PC-3 (cell line): ENCODE measurements at regions not wholly inside any gene's neighbourhood (a gene's known extent, or its start where the extent isn't known, plus 50 kb on each side); places are given as distances from the start of the nearest gene placed in this dataset.

ENCODE experiments used
- EZH2phosphoT487 ChIP-seq: fragments of 300-600 bp; sonication (generic); IDR thresholded peaks from 2 replicates; pipeline ENCODE4 v1.6.1; 2018; ENCODE audit warnings: mild to moderate bottlenecking, antibody characterized with exemption, low read length, borderline replicate concordance
- TF ChIP-seq, protein P1 (sequence below): fragments of 300-600 bp; sonication (generic); conservative IDR thresholded peaks from 2 replicates; pipeline ENCODE4 v1.5.1; 2017; ENCODE audit warnings: antibody characterized with exemption, low read depth, mild to moderate bottlenecking, low read length

DNA sequence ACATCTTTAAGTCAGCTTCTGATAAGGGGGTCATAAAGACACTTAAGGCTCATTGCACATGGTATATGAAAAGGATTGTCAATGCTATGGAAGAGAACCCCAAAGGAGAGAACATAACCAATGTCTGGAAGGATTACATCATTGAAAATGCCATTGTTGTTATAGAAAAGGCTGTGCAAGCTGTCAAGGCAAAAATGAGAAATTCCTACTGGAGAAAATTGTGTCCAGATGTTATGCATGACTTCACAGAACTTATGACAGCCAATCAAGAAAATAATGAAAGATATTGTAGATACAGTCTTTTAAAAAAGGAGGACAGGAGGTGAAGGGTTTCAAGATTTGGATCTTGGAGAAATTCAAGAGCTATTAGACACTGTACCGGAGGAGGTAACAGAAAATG is 96.3 kb upstream of the MBNL1 start:
- TF ChIP-seq, protein P1, sequence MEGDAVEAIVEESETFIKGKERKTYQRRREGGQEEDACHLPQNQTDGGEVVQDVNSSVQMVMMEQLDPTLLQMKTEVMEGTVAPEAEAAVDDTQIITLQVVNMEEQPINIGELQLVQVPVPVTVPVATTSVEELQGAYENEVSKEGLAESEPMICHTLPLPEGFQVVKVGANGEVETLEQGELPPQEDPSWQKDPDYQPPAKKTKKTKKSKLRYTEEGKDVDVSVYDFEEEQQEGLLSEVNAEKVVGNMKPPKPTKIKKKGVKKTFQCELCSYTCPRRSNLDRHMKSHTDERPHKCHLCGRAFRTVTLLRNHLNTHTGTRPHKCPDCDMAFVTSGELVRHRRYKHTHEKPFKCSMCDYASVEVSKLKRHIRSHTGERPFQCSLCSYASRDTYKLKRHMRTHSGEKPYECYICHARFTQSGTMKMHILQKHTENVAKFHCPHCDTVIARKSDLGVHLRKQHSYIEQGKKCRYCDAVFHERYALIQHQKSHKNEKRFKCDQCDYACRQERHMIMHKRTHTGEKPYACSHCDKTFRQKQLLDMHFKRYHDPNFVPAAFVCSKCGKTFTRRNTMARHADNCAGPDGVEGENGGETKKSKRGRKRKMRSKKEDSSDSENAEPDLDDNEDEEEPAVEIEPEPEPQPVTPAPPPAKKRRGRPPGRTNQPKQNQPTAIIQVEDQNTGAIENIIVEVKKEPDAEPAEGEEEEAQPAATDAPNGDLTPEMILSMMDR = no peak
- TF ChIP-seq EZH2phosphoT487 = no peak
